Choroid plexus epithelial cell (primary cell): ENCODE measurements at regions not wholly inside any gene's neighbourhood (a gene's known extent, or its start where the extent isn't known, plus 50 kb on each side); places are given as distances from the start of the nearest gene placed in this dataset.

Experiments used
- DNase-seq: peaks from one replicate; pipeline ENCODE4 v3.0.0-alpha.2; 2010; ENCODE audit warnings: low read depth
- H3K4me3 ChIP-seq: 2 replicates; pipeline ENCODE4 v1.5.1; 2011; ENCODE audit warnings: low read depth, mild to moderate bottlenecking, control low read depth, low read length, moderate library complexity
- TF ChIP-seq, protein P1 (sequence below): conservative IDR thresholded peaks from 2 replicates; pipeline ENCODE4 v1.5.1; 2011; ENCODE audit warnings: low read depth, mild to moderate bottlenecking, control low read depth, inconsistent platforms, low read length, moderate library complexity

DNA sequence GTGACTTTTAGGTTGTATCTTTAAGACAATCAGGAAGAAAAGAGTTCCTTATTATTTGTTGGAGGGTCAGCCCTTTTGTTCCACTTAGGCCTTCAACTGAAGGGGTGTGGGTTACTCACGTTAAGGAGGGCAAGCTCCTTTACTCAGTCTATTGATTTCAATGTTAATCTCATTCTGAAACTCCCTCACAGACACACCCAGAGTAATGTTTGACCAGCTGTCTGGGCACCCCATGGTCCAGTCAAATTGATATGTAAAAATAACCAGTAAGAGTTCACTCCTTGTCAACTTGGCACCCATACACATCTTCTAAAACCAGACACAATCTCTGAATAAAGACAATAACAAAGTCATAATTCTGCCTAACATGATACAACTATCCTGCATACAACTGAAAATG is 292.9 kb downstream of the KLF5 start:
- TF ChIP-seq, protein P1, sequence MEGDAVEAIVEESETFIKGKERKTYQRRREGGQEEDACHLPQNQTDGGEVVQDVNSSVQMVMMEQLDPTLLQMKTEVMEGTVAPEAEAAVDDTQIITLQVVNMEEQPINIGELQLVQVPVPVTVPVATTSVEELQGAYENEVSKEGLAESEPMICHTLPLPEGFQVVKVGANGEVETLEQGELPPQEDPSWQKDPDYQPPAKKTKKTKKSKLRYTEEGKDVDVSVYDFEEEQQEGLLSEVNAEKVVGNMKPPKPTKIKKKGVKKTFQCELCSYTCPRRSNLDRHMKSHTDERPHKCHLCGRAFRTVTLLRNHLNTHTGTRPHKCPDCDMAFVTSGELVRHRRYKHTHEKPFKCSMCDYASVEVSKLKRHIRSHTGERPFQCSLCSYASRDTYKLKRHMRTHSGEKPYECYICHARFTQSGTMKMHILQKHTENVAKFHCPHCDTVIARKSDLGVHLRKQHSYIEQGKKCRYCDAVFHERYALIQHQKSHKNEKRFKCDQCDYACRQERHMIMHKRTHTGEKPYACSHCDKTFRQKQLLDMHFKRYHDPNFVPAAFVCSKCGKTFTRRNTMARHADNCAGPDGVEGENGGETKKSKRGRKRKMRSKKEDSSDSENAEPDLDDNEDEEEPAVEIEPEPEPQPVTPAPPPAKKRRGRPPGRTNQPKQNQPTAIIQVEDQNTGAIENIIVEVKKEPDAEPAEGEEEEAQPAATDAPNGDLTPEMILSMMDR: no peak
- H3K4me3 ChIP-seq: no peak overlapping the region
- DNase-seq: no peak

DNA sequence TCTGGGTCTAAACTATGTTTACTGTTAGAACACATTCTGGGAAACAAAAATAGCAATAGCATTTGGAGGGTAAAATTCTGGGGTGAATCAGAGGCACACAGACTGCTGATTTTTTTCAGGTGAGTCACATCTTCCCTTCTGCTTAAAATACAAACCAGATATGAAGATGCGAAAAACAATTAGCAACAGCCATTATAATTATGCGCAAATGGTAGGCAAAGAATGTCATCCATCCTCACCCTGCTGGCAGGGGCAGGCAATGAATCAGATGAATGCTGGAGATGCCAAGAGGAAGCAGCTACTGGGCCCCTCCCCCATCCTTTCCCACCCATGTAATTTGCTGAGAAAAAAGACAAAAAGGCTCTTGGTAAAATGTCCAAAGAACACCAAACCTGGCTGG is 282.9 kb downstream of the KLF5 start:
- DNase-seq: peak; percentile 48

DNA sequence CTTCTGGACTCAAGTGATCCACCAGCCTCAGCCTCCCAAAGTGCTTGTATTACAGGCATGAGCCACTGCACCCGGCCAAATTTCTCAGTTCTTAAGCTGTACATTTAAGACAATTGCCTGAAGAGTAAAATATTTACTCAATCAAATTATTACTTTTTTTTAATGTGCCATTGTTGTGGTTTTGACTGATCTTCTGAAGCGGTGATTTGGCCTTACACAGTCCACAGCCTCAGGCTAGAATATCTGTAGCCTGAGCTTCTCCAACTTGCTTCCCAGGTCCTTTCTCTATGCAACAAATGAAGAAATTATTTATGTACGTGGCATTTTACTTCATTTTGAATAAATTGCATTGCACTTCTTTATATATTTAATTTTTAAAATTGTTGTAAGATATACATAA is 281.3 kb downstream of the KLF5 start:
- no peak overlapping the region for H3K4me3 ChIP-seq
- DNase-seq: no peak
- TF ChIP-seq, protein P1: no peak

More for the DNA sequence above, 282.9 kb downstream of the KLF5 start:
- TF ChIP-seq, protein P1: no peak
- no peak overlapping the region for H3K4me3 ChIP-seq

DNA sequence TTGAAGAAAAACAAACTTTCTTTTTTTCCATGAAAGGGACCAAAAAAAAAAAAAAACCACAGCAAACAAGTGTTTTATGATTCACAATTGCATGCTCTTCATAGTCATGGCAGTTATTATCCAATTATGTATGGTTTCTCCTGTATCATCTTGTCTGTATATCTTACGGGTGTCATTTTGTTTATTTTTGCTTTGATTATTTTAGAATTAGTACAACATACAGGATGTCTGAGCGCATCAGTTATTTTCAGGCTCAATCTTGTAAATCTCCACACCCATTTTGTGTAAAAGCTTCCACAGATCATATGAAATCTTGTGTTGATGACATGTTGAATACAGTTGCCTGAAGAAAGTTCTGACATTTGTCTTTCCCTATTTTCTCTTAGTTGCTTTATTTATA is 280.3 kb downstream of the KLF5 start:
- no peak for DNase-seq
- TF ChIP-seq, protein P1: no peak
- no peak overlapping the region for H3K4me3 ChIP-seq

DNA sequence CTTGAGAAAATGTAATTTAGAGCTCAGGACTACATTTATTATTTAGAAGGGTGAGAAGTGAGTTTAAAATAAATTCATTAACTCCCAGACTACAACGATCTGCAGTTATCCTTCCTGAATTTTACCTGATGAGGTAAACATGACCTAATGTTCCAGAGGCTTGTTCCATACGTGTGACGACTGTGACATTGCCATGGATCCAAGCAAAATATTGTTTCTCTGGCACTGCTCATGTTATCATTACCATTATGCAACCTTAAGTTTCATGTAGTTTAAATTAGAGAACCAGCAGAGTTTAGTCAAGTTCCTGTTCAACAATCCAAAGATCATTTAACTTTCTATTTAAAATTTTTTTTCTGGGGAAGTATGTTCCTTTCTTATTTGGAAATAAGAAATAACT is 279.6 kb downstream of the KLF5 start:
- H3K4me3 ChIP-seq: no peak overlapping the region
- peak; percentile 86 for DNase-seq
- TF ChIP-seq, protein P1: no peak

DNA sequence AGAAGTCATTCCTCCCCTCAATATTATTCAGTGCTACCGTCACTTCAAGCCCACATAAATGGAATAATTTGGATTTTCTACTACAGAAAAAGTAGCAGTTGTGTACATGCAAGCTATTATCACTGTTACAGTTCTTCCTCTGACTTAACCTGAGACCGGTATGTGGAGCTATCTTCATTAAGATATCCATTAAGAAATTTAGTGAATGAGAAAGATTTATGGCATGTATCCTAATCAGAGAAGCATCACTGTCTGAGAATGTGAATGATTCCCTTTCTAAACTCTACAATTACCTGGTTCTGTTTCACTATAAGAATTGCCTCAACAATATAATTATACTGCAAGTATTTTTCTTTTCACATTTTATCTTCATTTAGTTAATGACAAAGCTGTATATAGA is 278.7 kb downstream of the KLF5 start:
- DNase-seq: peak; percentile 23
- H3K4me3 ChIP-seq: no peak overlapping the region
- TF ChIP-seq, protein P1: no peak

DNA sequence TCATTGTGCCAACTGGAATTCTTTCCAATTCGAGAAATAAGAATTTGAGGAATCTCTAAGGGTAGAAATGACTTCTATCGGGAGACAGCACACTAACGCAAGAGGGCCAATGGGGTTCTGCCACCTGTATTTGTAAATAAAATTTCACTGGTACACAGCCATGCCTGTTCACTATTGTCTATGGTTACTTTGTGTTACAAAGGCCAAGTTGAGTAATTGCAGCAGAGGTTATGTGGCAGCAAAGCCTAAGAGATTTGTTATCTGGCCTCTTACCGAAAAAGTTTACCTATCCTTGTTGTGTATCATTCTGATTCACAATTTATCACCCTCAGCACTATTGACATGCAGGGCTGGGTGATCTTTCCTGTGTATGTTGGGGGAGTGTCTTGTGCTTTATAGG is 278.0 kb downstream of the KLF5 start:
- TF ChIP-seq, protein P1: no peak
- no peak for DNase-seq
- H3K4me3 ChIP-seq: no peak overlapping the region
